Adipocyte (in vitro differentiated cells): ENCODE measurements at regions not wholly inside any gene's neighbourhood (a gene's known extent, or its start where the extent isn't known, plus 50 kb on each side); places are given as distances from the start of the nearest gene placed in this dataset.
A peak's percentile ranks its signal among the peaks of the same experiment; 100 is the strongest.

ENCODE experiments used
- DNase-seq: peaks from one replicate; pipeline ENCODE4 v3.0.0-alpha.2; 2015; ENCODE audit warnings: low read depth
- H3K27me3 ChIP-seq: replicated peaks from 2 replicates; pipeline ENCODE4 v1.7.0; 2013; ENCODE audit warnings: mild to moderate bottlenecking, low read length, moderate library complexity; ENCODE audit not compliant: control insufficient read depth, insufficient read depth
- H3K36me3 ChIP-seq: 2 replicates; pipeline ENCODE4 v1.7.0; 2013; ENCODE audit warnings: low read length, mild to moderate bottlenecking, moderate library complexity; ENCODE audit not compliant: control insufficient read depth, insufficient read depth, severe bottlenecking
- H3K4me1 ChIP-seq: 2 replicates; pipeline ENCODE4 v1.7.0; 2013; ENCODE audit warnings: mild to moderate bottlenecking, low read length, moderate library complexity; ENCODE audit not compliant: control insufficient read depth, insufficient read depth
- H3K4me3 ChIP-seq: 2 replicates; pipeline ENCODE4 v1.7.0; 2013; ENCODE audit warnings: mild to moderate bottlenecking, low read length, moderate library complexity
- H3K9ac ChIP-seq: 2 replicates; pipeline ENCODE4 v1.7.0; 2013; ENCODE audit warnings: mild to moderate bottlenecking, low read length, moderate library complexity
- H3K9me3 ChIP-seq: 2 replicates; pipeline ENCODE4 v1.7.0; 2013; ENCODE audit warnings: mild to moderate bottlenecking, low read length, moderate library complexity; ENCODE audit not compliant: control insufficient read depth

- no peaks in the 10 kb centered on the region for H3K9me3 ChIP-seq
- no peaks in the 10 kb centered on the region for H3K27me3 ChIP-seq
- no peak overlapping the region for H3K4me3 ChIP-seq
- H3K36me3 ChIP-seq = no peaks in the 10 kb centered on the region
- DNase-seq = no peak
- H3K4me1 ChIP-seq = peaks cover 33% of the 10 kb centered on the region
- no peak overlapping the region for H3K9ac ChIP-seq
These were observed 95.0 kb upstream of the STK17B start for GRCh38 chr2:196266351-196266750.

- Histone ChIP-seq H3K27me3 (no peaks in the 10 kb centered on the region), H3K36me3 (no peaks in the 10 kb centered on the region), H3K4me1 (peaks cover 33% of the 10 kb centered on the region), H3K9me3 (no peaks in the 10 kb centered on the region), H3K9ac (no peak overlapping the region), H3K4me3 (no peak overlapping the region)
- no peak for DNase-seq
These were observed 95.5 kb upstream of the STK17B start for GRCh38 chr2:196266855-196267254.

- peaks cover 33% of the 10 kb centered on the region for H3K4me1 ChIP-seq
- no peaks in the 10 kb centered on the region for H3K9me3 ChIP-seq
- H3K9ac ChIP-seq = peak overlapping the region; percentile 52
- H3K4me3 ChIP-seq = peak overlapping the region; percentile 32
- DNase-seq = peak; percentile 31
- no peaks in the 10 kb centered on the region for H3K36me3 ChIP-seq
- no peaks in the 10 kb centered on the region for H3K27me3 ChIP-seq
These were observed 96.6 kb upstream of the STK17B start for GRCh38 chr2:196268025-196268424.

- Histone ChIP-seq H3K27me3 (no peaks in the 10 kb centered on the region), H3K36me3 (no peaks in the 10 kb centered on the region), H3K9me3 (no peaks in the 10 kb centered on the region), H3K4me1 (peaks cover 33% of the 10 kb centered on the region), H3K9ac (peak overlapping the region; percentile 52), H3K4me3 (peak overlapping the region; percentile 32)
- peak; percentile 81 for DNase-seq
These were observed 97.4 kb upstream of the STK17B start for GRCh38 chr2:196268538-196269338.

GRCh38 chr2:196271795-196272194 lies 100.4 kb upstream of the STK17B start:
- Histone ChIP-seq H3K9me3 (no peaks in the 10 kb centered on the region), H3K9ac (no peak overlapping the region), H3K36me3 (no peaks in the 10 kb centered on the region), H3K4me1 (peaks cover 63% of the 10 kb centered on the region), H3K4me3 (no peak overlapping the region), H3K27me3 (no peaks in the 10 kb centered on the region)
- no peak for DNase-seq

- H3K9me3 ChIP-seq = no peaks in the 10 kb centered on the region
- H3K4me1 ChIP-seq = peaks cover 45% of the 10 kb centered on the region
- H3K9ac ChIP-seq = peak overlapping the region; percentile 17
- no peaks in the 10 kb centered on the region for H3K27me3 ChIP-seq
- H3K36me3 ChIP-seq = no peaks in the 10 kb centered on the region
- DNase-seq = peak; percentile 78
- no peak overlapping the region for H3K4me3 ChIP-seq
These were observed 103.0 kb upstream of the STK17B start for GRCh38 chr2:196274387-196274809.

GRCh38 chr2:196275646-196276352 lies 104.4 kb upstream of the STK17B start:
- H3K4me3 ChIP-seq = peak overlapping the region; percentile 12
- no peaks in the 10 kb centered on the region for H3K27me3 ChIP-seq
- peaks cover 38% of the 10 kb centered on the region for H3K4me1 ChIP-seq
- H3K9ac ChIP-seq = peak overlapping the region; percentile 47
- no peaks in the 10 kb centered on the region for H3K9me3 ChIP-seq
- H3K36me3 ChIP-seq = no peaks in the 10 kb centered on the region
- peak; percentile 66 for DNase-seq

- H3K27me3 ChIP-seq = no peaks in the 10 kb centered on the region
- peak overlapping the region; percentile 47 for H3K9ac ChIP-seq
- no peaks in the 10 kb centered on the region for H3K9me3 ChIP-seq
- DNase-seq = no peak
- peak overlapping the region; percentile 12 for H3K4me3 ChIP-seq
- H3K4me1 ChIP-seq = peaks cover 38% of the 10 kb centered on the region
- no peaks in the 10 kb centered on the region for H3K36me3 ChIP-seq
These were observed 105.0 kb upstream of the STK17B start for GRCh38 chr2:196276421-196276820.

- H3K4me3 ChIP-seq = peak overlapping the region; percentile 12
- DNase-seq = peak; percentile 78
These were observed 105.6 kb upstream of the STK17B start for GRCh38 chr2:196277002-196277401.

GRCh38 chr2:196278491-196278911 lies 107.1 kb upstream of the STK17B start:
- Histone ChIP-seq H3K36me3 (no peaks in the 10 kb centered on the region), H3K27me3 (no peaks in the 10 kb centered on the region), H3K9me3 (no peaks in the 10 kb centered on the region), H3K4me1 (peaks cover 38% of the 10 kb centered on the region), H3K9ac (peak overlapping the region; percentile 54), H3K4me3 (peak overlapping the region; percentile 53)
- DNase-seq = peak; percentile 74

More at GRCh38 chr2:196277002-196277401, 105.6 kb upstream of the STK17B start:
- Histone ChIP-seq H3K27me3 (no peaks in the 10 kb centered on the region), H3K4me1 (peaks cover 38% of the 10 kb centered on the region), H3K9ac (peak overlapping the region; percentile 47), H3K36me3 (no peaks in the 10 kb centered on the region), H3K9me3 (no peaks in the 10 kb centered on the region)

- DNase-seq = no peak
These were observed 108.2 kb upstream of the STK17B start for GRCh38 chr2:196279541-196279940.

More at GRCh38 chr2:196279541-196279940, 108.2 kb upstream of the STK17B start:
- Histone ChIP-seq H3K4me3 (no peak overlapping the region), H3K27me3 (no peaks in the 10 kb centered on the region), H3K36me3 (no peaks in the 10 kb centered on the region), H3K9me3 (no peaks in the 10 kb centered on the region), H3K9ac (no peak overlapping the region), H3K4me1 (peaks cover 40% of the 10 kb centered on the region)
